Subcutaneous abdominal adipose tissue (tissue), 5 donors: ENCODE measurements at regions not wholly inside any gene's neighbourhood (a gene's known extent, or its start where the extent isn't known, plus 50 kb on each side); places are given as distances from the start of the nearest gene placed in this dataset.

Experiments
- H3K27ac ChIP-seq: one replicate; pipeline ENCODE4 v1.7.0; 2013; ENCODE audit warnings: low read depth, mild to moderate bottlenecking, inconsistent platforms, low read length, moderate library complexity
- H3K27me3 ChIP-seq, 5 donors: one replicate each; pipeline ENCODE4 v1.7.0; 2013; ENCODE audit warnings: low read length in 5 of 5, inconsistent platforms in 1 of 5; ENCODE audit not compliant: control insufficient read depth in 5 of 5, insufficient read depth in 4 of 5
- H3K36me3 ChIP-seq, 5 donors: one replicate each; pipeline ENCODE4 v1.7.0; 2013; ENCODE audit warnings: low read length in 5 of 5; ENCODE audit not compliant: control insufficient read depth in 5 of 5, insufficient read depth in 5 of 5
- H3K4me1 ChIP-seq, 5 donors: one replicate each; pipeline ENCODE4 v1.7.0; 2013; ENCODE audit warnings: low read length in 5 of 5, mild to moderate bottlenecking in 3 of 5, moderate library complexity in 1 of 5; ENCODE audit not compliant: control insufficient read depth in 5 of 5, insufficient read depth in 5 of 5
- H3K4me3 ChIP-seq, 5 donors: one replicate each; pipeline ENCODE4 v1.7.0; 2013; ENCODE audit warnings: low read length in 5 of 5, low read depth in 1 of 5
- H3K9ac ChIP-seq, 5 donors: one replicate each; pipeline ENCODE4 v1.7.0; 2013; ENCODE audit warnings: low read length in 5 of 5, mild to moderate bottlenecking in 4 of 5, moderate library complexity in 3 of 5
- H3K9me3 ChIP-seq, 5 donors: one replicate each; pipeline ENCODE4 v1.7.0; 2013; ENCODE audit warnings: low read length in 5 of 5; ENCODE audit not compliant: control insufficient read depth in 5 of 5
- donor health status: healthy.
- donor health status: healthy.
- donor health status: healthy.
- donor health status: healthy.
- donor health status: healthy.

DNA sequence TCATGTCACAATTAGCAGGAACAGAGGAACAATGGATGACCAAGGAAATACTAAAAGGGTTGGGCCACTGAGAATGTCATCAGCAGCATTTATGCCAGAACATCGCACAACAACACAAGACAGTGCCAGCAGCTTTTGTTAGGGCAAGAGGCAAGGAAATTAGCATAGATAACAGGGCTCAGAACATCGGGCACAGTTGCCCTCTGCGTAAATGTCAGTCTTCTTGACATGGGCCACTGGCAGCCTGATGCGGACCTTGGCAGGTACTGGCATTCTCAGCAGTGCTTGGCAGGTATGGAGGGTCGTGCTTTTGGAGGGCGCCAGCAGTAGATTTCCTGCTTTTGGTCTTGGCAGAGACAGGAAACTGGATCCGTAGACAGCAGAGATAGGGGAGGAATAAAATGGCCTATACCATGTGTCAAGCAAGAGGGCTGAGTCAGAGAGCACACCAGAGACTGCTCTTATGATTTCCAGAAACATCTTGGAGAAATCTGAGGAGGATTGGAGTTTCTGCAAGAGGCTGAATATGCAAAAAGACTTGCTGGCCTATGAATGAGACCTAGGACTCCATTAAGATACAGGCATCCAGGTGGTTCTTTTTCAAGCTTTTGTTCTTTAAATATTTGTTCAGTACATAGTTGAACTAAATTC, 371.5 kb upstream of the MTPN start:
- H3K27ac ChIP-seq, result no peak overlapping the region
- no peaks in the 10 kb centered on the region for H3K27me3 ChIP-seq
- no peaks in the 10 kb centered on the region for H3K9me3 ChIP-seq
- no peaks in the 10 kb centered on the region for H3K4me1 ChIP-seq
- H3K36me3 ChIP-seq, result no peaks in the 10 kb centered on the region
- H3K9ac ChIP-seq, result no peak overlapping the region
- no peak overlapping the region for H3K4me3 ChIP-seq

DNA sequence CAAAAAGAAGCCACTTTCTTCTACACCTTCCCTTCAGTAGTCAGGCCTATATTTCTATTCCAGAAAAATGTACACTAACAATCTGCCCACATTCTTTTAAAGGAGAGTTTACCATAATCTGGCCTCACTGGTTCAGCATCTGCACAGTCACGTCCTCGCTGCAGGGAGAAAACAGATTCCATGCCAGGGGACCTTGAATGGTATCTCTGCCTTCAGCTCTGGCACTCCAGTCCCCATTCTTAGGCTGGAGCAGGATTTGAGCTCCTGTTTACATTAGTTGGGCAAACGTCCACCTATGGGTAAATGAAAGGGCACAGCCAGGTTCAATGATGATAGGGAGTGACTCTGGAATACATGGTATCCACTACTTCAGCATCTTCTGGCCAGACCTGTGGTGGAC, 371.0 kb upstream of the MTPN start:
- no peaks in the 10 kb centered on the region for H3K9me3 ChIP-seq

GRCh38 chr7:136347488-136347887, 370.3 kb upstream of the MTPN start:
- Histone ChIP-seq H3K4me3 (no peak overlapping the region), H3K27me3 (no peaks in the 10 kb centered on the region), H3K9me3 (no peaks in the 10 kb centered on the region), H3K36me3 (no peaks in the 10 kb centered on the region), H3K9ac (no peak overlapping the region), H3K27ac (no peak overlapping the region), H3K4me1 (no peaks in the 10 kb centered on the region)

More for the DNA sequence above, 371.0 kb upstream of the MTPN start:
- H3K9ac ChIP-seq, result no peak overlapping the region
- no peaks in the 10 kb centered on the region for H3K36me3 ChIP-seq
- no peaks in the 10 kb centered on the region for H3K4me1 ChIP-seq
- no peak overlapping the region for H3K4me3 ChIP-seq
- H3K27ac ChIP-seq, result no peak overlapping the region
- no peaks in the 10 kb centered on the region for H3K27me3 ChIP-seq

DNA sequence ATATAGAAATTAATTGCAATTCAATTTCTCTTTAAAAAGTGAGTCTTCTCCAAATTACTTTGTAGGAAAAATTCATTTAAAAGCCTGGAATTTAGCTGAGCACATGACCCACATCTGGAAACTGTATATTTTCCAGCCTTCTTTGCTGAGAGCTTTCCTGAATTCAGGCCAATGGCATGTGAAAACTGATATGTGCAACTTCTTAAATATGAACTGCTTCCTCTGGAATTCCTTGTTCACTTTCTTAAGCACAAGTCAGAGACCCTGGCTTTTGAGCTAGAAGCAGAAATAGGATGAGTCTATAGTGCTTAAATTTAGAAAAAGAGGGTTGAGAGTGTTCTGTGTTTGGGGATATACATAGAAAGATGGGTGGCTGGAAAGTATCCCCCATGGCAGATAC, 365.1 kb upstream of the MTPN start:
- H3K27me3 ChIP-seq, result no peaks in the 10 kb centered on the region
- no peaks in the 10 kb centered on the region for H3K4me1 ChIP-seq
- no peak overlapping the region for H3K4me3 ChIP-seq
- H3K9ac ChIP-seq, result no peak overlapping the region
- H3K27ac ChIP-seq, result no peak overlapping the region
- H3K9me3 ChIP-seq, result no peaks in the 10 kb centered on the region
- no peaks in the 10 kb centered on the region for H3K36me3 ChIP-seq

GRCh38 chr7:136339464-136339863, 362.3 kb upstream of the MTPN start:
- Histone ChIP-seq H3K36me3 (no peaks in the 10 kb centered on the region), H3K4me1 (no peaks in the 10 kb centered on the region), H3K27ac (no peak overlapping the region), H3K9me3 (no peaks in the 10 kb centered on the region), H3K27me3 (no peaks in the 10 kb centered on the region), H3K4me3 (no peak overlapping the region), H3K9ac (no peak overlapping the region)

DNA sequence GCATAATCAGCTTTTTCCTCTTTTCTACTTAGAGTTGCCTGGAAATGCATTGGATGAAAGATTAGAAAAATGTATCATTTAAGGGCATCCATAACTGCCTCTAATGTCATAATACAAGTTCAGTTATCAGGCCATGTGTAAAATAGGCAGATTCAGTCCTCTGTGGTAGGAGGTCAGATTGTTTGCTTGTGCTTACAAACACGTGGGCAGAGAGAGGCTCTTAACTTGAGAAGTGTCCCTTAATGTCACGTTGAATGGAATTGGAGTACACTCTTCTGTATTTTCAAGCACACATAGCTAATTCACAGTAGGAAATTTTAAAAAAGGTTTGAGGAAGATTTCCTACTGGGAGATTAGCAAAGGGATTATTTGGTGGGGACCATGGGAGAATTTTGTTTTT, 359.8 kb upstream of the MTPN start:
- no peaks in the 10 kb centered on the region for H3K4me1 ChIP-seq
- no peaks in the 10 kb centered on the region for H3K9me3 ChIP-seq
- no peaks in the 10 kb centered on the region for H3K36me3 ChIP-seq
- no peak overlapping the region for H3K9ac ChIP-seq
- H3K27ac ChIP-seq, result no peak overlapping the region
- no peaks in the 10 kb centered on the region for H3K27me3 ChIP-seq
- no peak overlapping the region for H3K4me3 ChIP-seq

DNA sequence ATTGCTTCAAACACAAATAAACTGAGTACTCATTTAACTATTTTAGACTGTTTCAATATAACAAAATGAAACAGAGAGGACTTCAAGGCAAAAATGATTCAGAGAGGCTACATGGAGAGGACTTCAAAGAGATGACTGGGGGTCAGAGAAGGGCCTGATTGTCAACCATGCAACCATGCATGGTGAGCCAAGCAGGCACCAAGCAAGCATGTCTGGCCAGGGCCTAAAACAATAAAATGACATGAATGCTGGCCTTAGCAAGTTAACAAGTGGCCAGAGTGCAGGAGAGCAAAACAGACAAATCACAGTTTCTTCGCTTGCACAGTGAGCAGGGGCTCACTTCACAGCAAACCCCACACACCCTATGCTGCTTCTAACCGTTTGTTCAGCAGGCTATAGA, 356.5 kb upstream of the MTPN start:
- Histone ChIP-seq H3K27me3 (no peaks in the 10 kb centered on the region), H3K4me1 (no peaks in the 10 kb centered on the region), H3K9ac (no peak overlapping the region), H3K36me3 (no peaks in the 10 kb centered on the region), H3K4me3 (no peak overlapping the region), H3K27ac (no peak overlapping the region), H3K9me3 (no peaks in the 10 kb centered on the region)

GRCh38 chr7:136326045-136326609, 349.0 kb upstream of the MTPN start:
- H3K36me3 ChIP-seq, result no peaks in the 10 kb centered on the region
- no peaks in the 10 kb centered on the region for H3K27me3 ChIP-seq
- H3K4me1 ChIP-seq, result peaks cover 0 to 15% (median 0%) of the 10 kb centered on the region in 5 donors
- H3K27ac ChIP-seq, result no peak overlapping the region
- no peak overlapping the region for H3K9ac ChIP-seq
- no peak overlapping the region for H3K4me3 ChIP-seq
- H3K9me3 ChIP-seq, result no peaks in the 10 kb centered on the region

DNA sequence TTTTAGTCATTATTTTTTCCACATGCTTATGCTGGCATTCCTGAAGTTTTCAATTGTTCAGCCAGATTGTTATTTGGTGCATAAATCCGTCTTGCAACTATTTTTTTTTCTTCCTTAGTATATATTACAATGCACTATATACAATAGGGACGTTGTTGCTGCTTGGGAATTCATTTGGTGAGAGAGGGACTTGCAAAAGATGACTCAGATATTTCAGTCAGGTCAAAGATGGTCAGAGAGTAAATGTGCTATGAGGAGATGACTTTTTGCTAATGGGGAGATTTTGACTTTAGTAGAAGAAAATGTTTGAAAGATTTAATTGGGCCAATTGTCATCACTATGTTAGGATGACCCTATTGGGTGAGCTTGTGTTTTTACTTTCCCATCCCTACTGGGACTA, 348.4 kb upstream of the MTPN start:
- no peak overlapping the region for H3K4me3 ChIP-seq
- H3K27ac ChIP-seq, result no peak overlapping the region
- no peaks in the 10 kb centered on the region for H3K27me3 ChIP-seq
- H3K9me3 ChIP-seq, result no peaks in the 10 kb centered on the region
- H3K36me3 ChIP-seq, result no peaks in the 10 kb centered on the region
- H3K9ac ChIP-seq, result no peak overlapping the region
- H3K4me1 ChIP-seq, result peaks cover 0 to 15% (median 0%) of the 10 kb centered on the region in 5 donors

DNA sequence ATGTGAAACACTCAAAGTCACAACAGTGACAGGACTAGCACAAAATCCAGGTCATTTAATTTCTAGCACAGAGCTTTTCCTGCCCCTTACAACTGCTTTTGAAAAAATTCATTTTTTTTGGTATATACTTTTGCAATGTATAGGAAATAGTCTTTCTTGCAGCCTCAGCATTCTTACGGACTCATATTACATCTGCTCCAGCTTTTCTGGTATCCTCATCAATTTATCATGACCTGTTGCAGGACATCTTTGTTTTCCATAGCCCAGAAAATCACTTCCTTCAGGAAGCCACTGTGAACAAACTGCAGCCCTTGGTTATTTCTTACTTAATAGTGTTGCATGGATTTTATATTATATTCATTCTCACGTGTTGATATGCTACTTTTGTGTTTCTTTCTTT, 347.9 kb upstream of the MTPN start:
- no peak overlapping the region for H3K9ac ChIP-seq
- H3K27me3 ChIP-seq, result no peaks in the 10 kb centered on the region
- no peak overlapping the region for H3K4me3 ChIP-seq
- H3K36me3 ChIP-seq, result no peaks in the 10 kb centered on the region
- peaks cover 0 to 15% (median 0%) of the 10 kb centered on the region in 5 donors for H3K4me1 ChIP-seq
- peaks cover 0 to 5% (median 0%) of the 10 kb centered on the region in 5 donors for H3K9me3 ChIP-seq
- no peak overlapping the region for H3K27ac ChIP-seq
